Sigmoid colon (tissue), 4 donors: ENCODE measurements at regions not wholly inside any gene's neighbourhood (a gene's known extent, or its start where the extent isn't known, plus 50 kb on each side); places are given as distances from the start of the nearest gene placed in this dataset.

Experiments
- POLR2A ChIP-seq, 2 donors: fragments of 450-650 bp; IDR thresholded peaks; one replicate each; pipeline ENCODE4 v1.6.1; 2016; ENCODE audit warnings: antibody characterized with exemption in 2 of 2, mild to moderate bottlenecking in 2 of 2, moderate library complexity in 2 of 2
- POLR2AphosphoS5 ChIP-seq, 4 donors: sonication (generic); formaldehyde crosslinking; IDR thresholded peaks; one replicate each; pipeline ENCODE4 v1.6.1; 2017; ENCODE audit warnings: antibody characterized with exemption in 4 of 4
- TF ChIP-seq, protein P1 (sequence below), 4 experiments: fragments of 450-650 bp in 3 of 4; fragments of 200-600 bp in 1 of 4; IDR thresholded peaks; one replicate each; pipeline ENCODE4 v1.5.1; 2016 to 2019; ENCODE audit warnings: antibody characterized with exemption in 4 of 4, mild to moderate bottlenecking in 3 of 4, moderate library complexity in 2 of 4

GRCh38 chr11:106475181-106475580 lies 397.7 kb downstream of the AASDHPPT start:
- TF ChIP-seq, protein P1, sequence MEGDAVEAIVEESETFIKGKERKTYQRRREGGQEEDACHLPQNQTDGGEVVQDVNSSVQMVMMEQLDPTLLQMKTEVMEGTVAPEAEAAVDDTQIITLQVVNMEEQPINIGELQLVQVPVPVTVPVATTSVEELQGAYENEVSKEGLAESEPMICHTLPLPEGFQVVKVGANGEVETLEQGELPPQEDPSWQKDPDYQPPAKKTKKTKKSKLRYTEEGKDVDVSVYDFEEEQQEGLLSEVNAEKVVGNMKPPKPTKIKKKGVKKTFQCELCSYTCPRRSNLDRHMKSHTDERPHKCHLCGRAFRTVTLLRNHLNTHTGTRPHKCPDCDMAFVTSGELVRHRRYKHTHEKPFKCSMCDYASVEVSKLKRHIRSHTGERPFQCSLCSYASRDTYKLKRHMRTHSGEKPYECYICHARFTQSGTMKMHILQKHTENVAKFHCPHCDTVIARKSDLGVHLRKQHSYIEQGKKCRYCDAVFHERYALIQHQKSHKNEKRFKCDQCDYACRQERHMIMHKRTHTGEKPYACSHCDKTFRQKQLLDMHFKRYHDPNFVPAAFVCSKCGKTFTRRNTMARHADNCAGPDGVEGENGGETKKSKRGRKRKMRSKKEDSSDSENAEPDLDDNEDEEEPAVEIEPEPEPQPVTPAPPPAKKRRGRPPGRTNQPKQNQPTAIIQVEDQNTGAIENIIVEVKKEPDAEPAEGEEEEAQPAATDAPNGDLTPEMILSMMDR (IDR thresholded peaks at IDR 0.05): no peak
- TF ChIP-seq POLR2AphosphoS5 (IDR thresholded peaks at IDR 0.05): no peak
- no peak for TF ChIP-seq POLR2A (IDR thresholded peaks at IDR 0.05)
